ENCODE measurements at regions not wholly inside any gene's neighbourhood (a gene's known extent, or its start where the extent isn't known, plus 50 kb on each side); places are given as distances from the start of the nearest gene placed in this dataset.

- DNase-seq (ENCODE audit: low spot score) = no peak
Observed at GRCh38 chr20:52864916-52865605, 107.1 kb upstream of the TSHZ2 start.

GRCh38 chr20:52859156-52859876 is 112.8 kb upstream of the TSHZ2 start:
- no peak for DNase-seq (ENCODE audit: low spot score)

- no peak for DNase-seq (ENCODE audit: low spot score)
Observed at GRCh38 chr20:52852714-52853113, 119.4 kb upstream of the TSHZ2 start.

GRCh38 chr20:52847731-52848359 is 124.3 kb upstream of the TSHZ2 start:
- DNase-seq (ENCODE audit: low spot score) = no peak

GRCh38 chr20:52847029-52847660 is 125.0 kb upstream of the TSHZ2 start:
- DNase-seq (ENCODE audit: low spot score) = no peak

GRCh38 chr20:52845044-52845443 is 127.1 kb upstream of the TSHZ2 start:
- no peak for DNase-seq (ENCODE audit: low spot score)

GRCh38 chr20:52843425-52843824 is 128.7 kb upstream of the TSHZ2 start:
- DNase-seq (ENCODE audit: low spot score) = no peak

GRCh38 chr20:52841003-52841402 is 131.2 kb upstream of the TSHZ2 start:
- no peak for DNase-seq (ENCODE audit: low spot score)

- DNase-seq (ENCODE audit: low spot score) = no peak
Observed at GRCh38 chr20:52840041-52840440, 132.1 kb upstream of the TSHZ2 start.

- DNase-seq (ENCODE audit: low spot score) = no peak
Observed at GRCh38 chr20:52838510-52839241, 133.5 kb upstream of the TSHZ2 start.

- no peak for DNase-seq (ENCODE audit: low spot score)
Observed at GRCh38 chr20:52837378-52837777, 134.8 kb upstream of the TSHZ2 start.

GRCh38 chr20:52833901-52834300 is 138.3 kb upstream of the TSHZ2 start:
- no peak for DNase-seq (ENCODE audit: low spot score)

- DNase-seq (ENCODE audit: low spot score) = no peak
Observed at GRCh38 chr20:52832151-52832774, 139.9 kb upstream of the TSHZ2 start.

GRCh38 chr20:52830598-52830997 is 141.6 kb upstream of the TSHZ2 start:
- DNase-seq (ENCODE audit: low spot score) = no peak

GRCh38 chr20:52829111-52829510 is 143.0 kb upstream of the TSHZ2 start:
- no peak for DNase-seq (ENCODE audit: low spot score)

- DNase-seq (ENCODE audit: low spot score) = no peak
Observed at GRCh38 chr20:52828199-52828598, 144.0 kb upstream of the TSHZ2 start.

GRCh38 chr20:52826722-52827121 is 145.4 kb upstream of the TSHZ2 start:
- DNase-seq (ENCODE audit: low spot score) = no peak

- DNase-seq (ENCODE audit: low spot score) = no peak
Observed at GRCh38 chr20:52826321-52826720, 145.8 kb upstream of the TSHZ2 start.

GRCh38 chr20:52824494-52825216 is 147.5 kb upstream of the TSHZ2 start:
- DNase-seq (ENCODE audit: low spot score) = no peak

GRCh38 chr20:52823303-52823702 is 148.9 kb upstream of the TSHZ2 start:
- no peak for DNase-seq (ENCODE audit: low spot score)
